Mucosa of rectum (tissue), 2 donors: ENCODE measurements at regions not wholly inside any gene's neighbourhood (a gene's known extent, or its start where the extent isn't known, plus 50 kb on each side); places are given as distances from the start of the nearest gene placed in this dataset.

Experiments
- H3K27ac ChIP-seq, 2 donors: one replicate each; pipeline ENCODE4 v1.7.0; 2013; ENCODE audit warnings: inconsistent platforms in 2 of 2, low read depth in 2 of 2, low read length in 2 of 2
- H3K27me3 ChIP-seq, 2 donors: one replicate each; pipeline ENCODE4 v1.7.0; 2013; ENCODE audit warnings: low read length in 2 of 2; ENCODE audit not compliant: control insufficient read depth in 2 of 2, insufficient read depth in 2 of 2
- H3K36me3 ChIP-seq, 2 donors: one replicate each; pipeline ENCODE4 v1.7.0; 2013; ENCODE audit warnings: low read length in 2 of 2; ENCODE audit not compliant: control insufficient read depth in 2 of 2, insufficient read depth in 2 of 2
- H3K4me1 ChIP-seq, 2 donors: one replicate each; pipeline ENCODE4 v1.7.0; 2013; ENCODE audit warnings: low read length in 2 of 2, mild to moderate bottlenecking in 1 of 2; ENCODE audit not compliant: control insufficient read depth in 2 of 2, insufficient read depth in 2 of 2
- H3K4me3 ChIP-seq, 2 donors: one replicate each; pipeline ENCODE4 v1.7.0; 2013; ENCODE audit warnings: low read length in 2 of 2
- H3K9ac ChIP-seq, 2 donors: one replicate each; pipeline ENCODE4 v1.7.0; 2013; ENCODE audit warnings: low read length in 2 of 2, low read depth in 1 of 2, mild to moderate bottlenecking in 1 of 2
- H3K9me3 ChIP-seq, 2 donors: one replicate each; pipeline ENCODE4 v1.7.0; 2013; ENCODE audit warnings: low read length in 2 of 2; ENCODE audit not compliant: control insufficient read depth in 2 of 2
- donor health status: healthy.
- donor health status: Normal muscosa, but diverticular disease.

GRCh38 chr21:21664871-21665270 lies 666.7 kb downstream of the NCAM2 start:
- Histone ChIP-seq H3K9ac (no peak overlapping the region), H3K4me1 (no peaks in the 10 kb centered on the region), H3K4me3 (no peak overlapping the region), H3K27me3 (no peaks in the 10 kb centered on the region), H3K27ac (no peak overlapping the region), H3K9me3 (peaks cover 0 to under 1% of the 10 kb centered on the region in 2 donors), H3K36me3 (no peaks in the 10 kb centered on the region)

DNA sequence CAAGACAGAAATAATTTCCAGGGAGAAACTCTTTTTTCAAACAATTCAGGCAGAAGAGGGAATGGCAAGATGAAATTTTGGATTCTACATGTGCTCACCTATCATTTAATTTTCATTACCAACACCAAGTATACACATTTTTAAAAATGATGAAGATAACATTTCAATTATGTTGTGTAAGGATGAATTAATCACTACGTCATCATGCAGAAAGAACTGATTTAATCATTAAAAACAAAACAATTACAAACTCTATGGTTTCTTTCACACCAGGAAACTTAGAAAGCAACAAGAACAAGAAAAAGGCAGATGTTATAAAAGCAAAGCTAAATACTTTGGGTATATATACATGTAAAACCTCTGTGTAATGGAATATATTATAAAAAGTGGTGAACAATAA lies 668.5 kb downstream of the NCAM2 start:
- Histone ChIP-seq H3K4me3 (no peak overlapping the region), H3K36me3 (no peaks in the 10 kb centered on the region), H3K9ac (no peak overlapping the region), H3K27ac (no peak overlapping the region), H3K27me3 (no peaks in the 10 kb centered on the region), H3K9me3 (no peaks in the 10 kb centered on the region), H3K4me1 (no peaks in the 10 kb centered on the region)

DNA sequence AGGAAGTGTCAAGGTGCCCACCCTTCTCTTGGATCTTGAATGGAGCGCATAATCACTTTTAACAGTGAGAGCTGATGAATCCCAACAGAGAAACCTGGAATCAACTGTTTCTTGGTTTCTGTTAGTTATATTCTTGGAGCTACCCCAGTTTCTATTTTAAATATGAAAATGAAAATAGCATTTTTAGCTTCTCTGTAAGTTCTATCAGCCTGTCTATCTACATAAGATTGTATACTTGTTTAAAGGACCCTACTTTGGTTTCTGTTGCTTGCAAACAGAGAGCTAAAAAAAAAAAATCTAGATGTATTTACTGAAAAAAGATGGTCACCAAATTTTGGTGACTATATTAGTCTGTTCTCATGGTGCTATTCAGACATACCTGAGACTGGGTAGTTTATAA lies 670.0 kb downstream of the NCAM2 start:
- Histone ChIP-seq H3K4me1 (no peaks in the 10 kb centered on the region), H3K9me3 (no peaks in the 10 kb centered on the region), H3K36me3 (no peaks in the 10 kb centered on the region), H3K27ac (no peak overlapping the region), H3K9ac (no peak overlapping the region), H3K27me3 (no peaks in the 10 kb centered on the region), H3K4me3 (no peak overlapping the region)

- Histone ChIP-seq H3K4me3 (no peak overlapping the region), H3K9ac (no peak overlapping the region), H3K36me3 (no peaks in the 10 kb centered on the region), H3K4me1 (no peaks in the 10 kb centered on the region), H3K27ac (no peak overlapping the region), H3K27me3 (no peaks in the 10 kb centered on the region), H3K9me3 (no peaks in the 10 kb centered on the region)
Measured at GRCh38 chr21:21673959-21674358, 675.8 kb downstream of the NCAM2 start.

- H3K9ac ChIP-seq = no peak overlapping the region
- no peaks in the 10 kb centered on the region for H3K9me3 ChIP-seq
- no peak overlapping the region for H3K4me3 ChIP-seq
- no peak overlapping the region for H3K27ac ChIP-seq
- no peaks in the 10 kb centered on the region for H3K4me1 ChIP-seq
- H3K36me3 ChIP-seq = no peaks in the 10 kb centered on the region
- H3K27me3 ChIP-seq = no peaks in the 10 kb centered on the region
Measured at GRCh38 chr21:21675601-21676000, 677.4 kb downstream of the NCAM2 start.

GRCh38 chr21:21682172-21682571 lies 684.0 kb downstream of the NCAM2 start:
- no peaks in the 10 kb centered on the region for H3K27me3 ChIP-seq
- peaks cover 0 to 4% of the 10 kb centered on the region in 2 donors for H3K9me3 ChIP-seq
- no peaks in the 10 kb centered on the region for H3K4me1 ChIP-seq
- no peak overlapping the region for H3K4me3 ChIP-seq
- no peak overlapping the region for H3K9ac ChIP-seq
- no peak overlapping the region for H3K27ac ChIP-seq
- no peaks in the 10 kb centered on the region for H3K36me3 ChIP-seq

DNA sequence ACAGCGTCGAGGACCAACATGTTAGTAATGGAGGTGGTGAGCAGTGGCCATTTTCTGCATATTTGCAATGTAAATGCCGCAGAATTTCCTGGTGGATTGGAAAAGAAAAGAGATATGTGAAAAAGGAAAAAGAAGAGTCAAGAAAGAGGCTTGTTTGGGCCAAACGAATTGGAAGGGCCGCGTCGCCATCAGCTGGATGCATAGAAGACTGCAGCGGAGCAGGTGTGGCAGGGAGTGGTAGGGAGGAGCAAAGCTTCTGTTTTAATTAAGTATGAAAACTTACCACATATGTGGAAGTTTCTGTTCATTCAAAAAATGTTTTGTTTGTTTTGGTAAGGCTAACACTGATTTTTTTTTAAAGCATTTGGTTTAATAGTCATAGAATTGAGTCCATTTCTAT lies 690.7 kb downstream of the NCAM2 start:
- Histone ChIP-seq H3K9me3 (peaks cover 0 to 2% of the 10 kb centered on the region in 2 donors), H3K4me1 (no peaks in the 10 kb centered on the region), H3K27ac (no peak overlapping the region), H3K36me3 (no peaks in the 10 kb centered on the region), H3K9ac (no peak overlapping the region), H3K27me3 (no peaks in the 10 kb centered on the region), H3K4me3 (no peak overlapping the region)

GRCh38 chr21:21690068-21690665 lies 692.0 kb downstream of the NCAM2 start:
- no peak overlapping the region for H3K4me3 ChIP-seq
- no peaks in the 10 kb centered on the region for H3K27me3 ChIP-seq
- no peaks in the 10 kb centered on the region for H3K4me1 ChIP-seq
- no peak overlapping the region for H3K9ac ChIP-seq
- H3K27ac ChIP-seq = no peak overlapping the region
- H3K36me3 ChIP-seq = no peaks in the 10 kb centered on the region
- H3K9me3 ChIP-seq = peaks cover 0 to 2% of the 10 kb centered on the region in 2 donors

DNA sequence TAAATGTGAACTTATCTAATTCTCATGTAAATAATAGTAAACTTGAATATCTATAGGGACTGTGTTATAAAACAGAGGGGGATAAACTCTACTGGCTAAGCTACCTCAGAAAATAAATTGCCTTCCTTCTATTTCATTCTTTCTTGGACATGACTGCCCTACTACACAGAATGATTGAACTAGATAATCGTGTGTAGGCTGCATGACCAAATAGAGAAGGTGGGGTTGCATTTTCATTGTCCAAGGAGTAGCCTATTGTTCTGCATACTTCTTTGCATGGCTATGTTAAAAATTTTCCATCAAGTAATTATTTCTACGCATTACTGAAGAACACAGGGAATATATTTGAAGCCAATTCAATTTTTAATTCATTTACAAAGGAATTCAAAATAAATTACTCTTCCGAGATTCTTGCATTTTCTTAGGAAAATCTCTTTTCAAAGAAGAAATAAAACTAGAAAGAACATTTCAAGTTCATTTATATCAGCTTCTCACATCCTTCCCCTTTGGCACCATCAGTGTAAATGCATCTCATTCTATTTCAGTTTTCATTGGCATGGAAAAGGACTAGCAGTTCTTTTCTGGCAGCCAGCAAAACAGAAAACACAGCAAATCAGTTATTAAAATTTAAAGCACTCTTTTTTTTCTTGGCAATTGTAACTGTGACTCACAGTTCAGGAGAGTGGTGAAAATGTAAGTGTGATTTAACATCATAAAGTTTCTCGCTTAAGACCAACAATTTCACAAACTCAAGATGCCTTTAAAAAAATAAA lies 714.7 kb downstream of the NCAM2 start:
- H3K4me1 ChIP-seq = no peaks in the 10 kb centered on the region
- H3K9me3 ChIP-seq = no peaks in the 10 kb centered on the region
- H3K27me3 ChIP-seq = no peaks in the 10 kb centered on the region
- no peak overlapping the region for H3K9ac ChIP-seq
- H3K27ac ChIP-seq = no peak overlapping the region
- H3K36me3 ChIP-seq = no peaks in the 10 kb centered on the region
- H3K4me3 ChIP-seq = no peak overlapping the region

DNA sequence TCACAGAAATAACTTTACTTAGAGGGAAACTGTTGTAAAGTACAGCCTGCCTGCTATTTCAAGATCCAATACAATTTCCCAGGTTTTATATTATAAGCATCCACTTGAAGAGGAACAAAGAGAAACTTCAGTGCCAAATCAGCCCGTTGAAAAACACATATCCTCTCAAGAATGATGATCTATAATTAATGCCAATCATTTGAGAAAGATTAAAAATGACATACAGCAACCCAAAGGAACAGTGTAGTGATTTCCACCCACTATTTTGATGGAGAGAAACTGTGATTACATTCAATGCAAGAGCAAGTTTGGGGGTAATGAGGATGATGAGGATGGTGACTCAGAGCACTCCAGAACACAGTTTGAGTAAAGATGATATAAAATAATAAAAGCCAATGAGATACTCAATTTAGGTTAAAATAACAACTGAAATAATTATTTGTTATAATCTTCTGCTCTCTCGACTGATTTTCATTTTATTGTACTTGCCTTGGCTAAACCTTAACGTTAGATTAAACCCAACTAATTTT lies 715.5 kb downstream of the NCAM2 start:
- no peak overlapping the region for H3K27ac ChIP-seq

More for the DNA sequence above, 715.5 kb downstream of the NCAM2 start:
- Histone ChIP-seq H3K4me1 (no peaks in the 10 kb centered on the region), H3K36me3 (no peaks in the 10 kb centered on the region), H3K27me3 (no peaks in the 10 kb centered on the region), H3K9me3 (no peaks in the 10 kb centered on the region), H3K4me3 (no peak overlapping the region), H3K9ac (no peak overlapping the region)
